GM19023 (cell line): ENCODE measurements at regions not wholly inside any gene's neighbourhood (a gene's known extent, or its start where the extent isn't known, plus 50 kb on each side); places are given as distances from the start of the nearest gene placed in this dataset.
"Not testable (repeated sequence)": the region's sequence is repeated elsewhere in the genome, so short reads cannot be mapped to it uniquely, and the experiment has no call there.

Experiments
- ATAC-seq: cut with Tn5 transposase; IDR thresholded peaks from one replicate; pipeline ENCODE4 v1.9.1; 2021; ENCODE audit warnings: mild to moderate bottlenecking, moderate library complexity; ENCODE audit not compliant: unreplicated experiment

DNA sequence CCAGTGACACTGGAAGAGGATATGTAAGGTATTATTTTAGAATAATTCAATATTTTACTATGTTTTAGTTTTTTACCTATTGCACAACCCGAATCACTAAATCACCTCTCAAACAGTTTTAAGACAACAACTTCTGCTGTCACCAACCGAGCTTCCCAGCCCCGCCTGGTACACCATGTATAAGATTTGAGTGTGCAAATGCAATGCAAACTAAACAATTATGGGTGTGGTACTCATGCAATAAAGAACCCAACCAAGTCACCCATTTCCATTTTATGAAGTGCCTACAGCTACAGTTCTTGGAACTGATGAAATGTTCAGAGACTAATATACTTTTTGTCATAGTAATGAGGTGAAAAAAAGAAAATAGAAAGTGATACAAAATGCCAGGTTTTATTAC, 256.2 kb downstream of the TAFA4 start:
- no peak for ATAC-seq

DNA sequence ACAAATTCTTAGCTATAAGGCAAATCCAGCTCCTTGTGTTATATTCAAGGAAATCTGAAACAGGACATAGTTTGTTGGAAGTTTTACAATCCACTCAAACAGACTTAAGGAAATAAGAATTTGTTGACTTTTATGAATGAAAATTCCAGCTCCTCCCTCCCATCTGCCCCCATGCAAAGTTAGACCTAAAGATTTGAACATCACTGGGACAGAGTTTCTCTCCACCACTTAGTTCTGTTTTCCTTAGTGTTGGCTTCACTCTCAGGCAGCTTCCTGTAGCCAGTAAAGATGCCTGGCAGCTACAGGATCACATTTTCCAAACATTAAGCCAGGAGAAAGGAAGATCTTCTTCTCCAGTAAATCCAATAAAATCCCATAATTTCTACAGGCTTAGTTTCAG, 265.0 kb downstream of the TAFA4 start:
- no peak for ATAC-seq

DNA sequence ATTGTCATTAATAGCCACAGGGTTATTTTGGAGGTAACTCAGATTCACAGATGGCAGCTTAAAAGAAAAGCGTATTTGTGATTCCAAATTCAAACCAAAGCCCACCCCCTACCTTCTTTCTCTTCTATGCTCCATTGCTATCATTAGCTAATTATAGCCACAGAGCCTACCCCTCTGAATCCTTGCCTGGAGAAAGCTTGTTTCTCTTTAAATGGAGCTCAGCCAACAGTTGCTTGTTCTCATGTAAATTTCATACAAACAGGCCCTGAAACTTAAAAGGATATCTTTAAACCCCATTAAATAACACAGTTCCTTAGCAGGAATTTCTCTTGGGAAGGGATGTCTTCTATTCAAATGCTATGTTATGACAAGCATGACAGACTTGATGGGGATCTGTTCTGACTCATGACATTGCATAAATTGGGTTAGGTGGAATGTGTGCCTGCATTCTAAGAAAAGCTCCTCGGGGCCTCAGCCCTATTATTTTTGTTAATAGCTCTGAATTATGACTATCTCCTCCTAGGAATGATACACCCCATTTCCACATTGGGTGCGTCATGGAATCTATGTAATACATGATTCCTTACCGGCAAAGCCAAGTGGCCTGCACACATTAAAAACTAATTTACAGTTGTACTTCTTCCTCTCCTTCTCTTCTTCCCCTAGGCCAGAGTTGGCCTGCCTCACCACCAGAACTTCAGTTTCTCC, 265.8 kb downstream of the TAFA4 start:
- no peak for ATAC-seq

DNA sequence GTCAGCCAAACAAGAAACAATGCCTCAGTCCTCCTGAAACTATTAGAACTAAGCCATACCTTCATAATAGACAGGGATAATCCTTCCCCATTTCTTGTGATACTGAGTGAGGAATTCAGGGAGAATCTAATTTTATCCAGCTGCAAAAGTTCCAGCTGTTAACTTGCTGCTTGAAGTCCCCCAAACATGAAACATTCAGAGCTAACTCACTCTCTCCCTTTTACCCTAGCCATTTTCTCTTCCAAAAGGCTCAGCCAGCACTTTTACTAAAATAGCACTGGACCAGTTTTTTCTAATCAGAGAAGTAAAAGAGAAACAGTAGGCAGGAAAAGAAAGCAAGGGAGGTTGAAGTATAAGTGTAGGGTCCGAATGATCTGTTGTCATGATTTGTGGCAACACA, 268.1 kb downstream of the TAFA4 start:
- ATAC-seq: no peak

DNA sequence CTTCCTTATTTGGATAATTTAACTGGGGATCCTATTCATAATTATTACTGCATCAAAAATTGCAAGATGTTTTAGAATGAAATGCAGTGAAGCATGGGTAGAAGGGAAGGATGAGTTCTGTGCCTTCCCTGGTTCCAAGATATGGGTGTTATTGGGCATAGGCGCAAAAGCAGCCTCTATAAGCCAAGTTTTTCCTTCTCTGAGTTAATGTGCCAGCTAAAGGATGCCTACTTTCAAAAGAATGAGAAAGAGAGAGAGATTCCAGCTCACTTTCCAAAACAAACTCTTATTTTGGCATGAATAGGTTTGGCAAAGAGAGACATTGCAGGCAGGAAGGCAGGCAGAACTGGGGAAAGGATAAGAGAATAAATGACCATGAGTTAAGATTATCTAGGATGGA, 270.2 kb downstream of the TAFA4 start:
- no peak for ATAC-seq

DNA sequence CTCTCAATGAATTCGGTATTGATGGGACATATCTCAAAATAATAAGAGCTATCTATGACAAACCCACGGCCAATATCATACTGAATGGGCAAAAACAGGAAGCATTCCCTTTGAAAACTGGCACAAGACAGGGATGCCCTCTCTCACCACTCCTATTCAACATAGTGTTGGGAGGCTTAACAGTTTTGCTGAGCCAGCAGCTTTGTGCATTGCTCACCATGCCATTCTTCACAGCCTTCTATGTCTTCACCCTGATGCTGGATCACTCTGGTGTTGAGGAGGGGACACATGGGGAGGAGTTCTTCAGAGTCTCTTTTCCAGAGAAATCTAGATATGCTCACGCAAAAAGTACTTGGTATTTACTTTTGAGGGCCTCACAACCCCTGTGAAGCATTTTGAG, 281.7 kb downstream of the TAFA4 start:
- not testable (repeated sequence) for ATAC-seq

DNA sequence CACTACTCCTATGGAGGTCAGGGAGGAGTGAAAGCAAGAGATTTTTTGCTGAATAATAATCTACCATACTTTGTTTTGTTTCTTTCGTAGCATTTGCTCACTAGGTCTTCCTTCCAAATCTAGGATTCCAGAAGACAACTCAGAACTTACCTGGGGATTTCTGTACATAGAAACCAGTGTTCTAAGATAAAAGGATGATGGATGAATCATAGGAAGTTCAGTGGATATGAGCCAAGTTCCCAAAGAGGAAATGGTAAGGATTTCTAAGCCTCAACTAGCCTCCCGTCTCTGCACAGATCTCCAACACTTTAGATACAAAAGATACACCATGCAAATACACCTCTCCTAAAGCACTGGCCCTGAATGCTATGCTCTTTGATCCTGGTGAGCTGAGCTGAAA, 283.9 kb downstream of the TAFA4 start:
- ATAC-seq: no peak

DNA sequence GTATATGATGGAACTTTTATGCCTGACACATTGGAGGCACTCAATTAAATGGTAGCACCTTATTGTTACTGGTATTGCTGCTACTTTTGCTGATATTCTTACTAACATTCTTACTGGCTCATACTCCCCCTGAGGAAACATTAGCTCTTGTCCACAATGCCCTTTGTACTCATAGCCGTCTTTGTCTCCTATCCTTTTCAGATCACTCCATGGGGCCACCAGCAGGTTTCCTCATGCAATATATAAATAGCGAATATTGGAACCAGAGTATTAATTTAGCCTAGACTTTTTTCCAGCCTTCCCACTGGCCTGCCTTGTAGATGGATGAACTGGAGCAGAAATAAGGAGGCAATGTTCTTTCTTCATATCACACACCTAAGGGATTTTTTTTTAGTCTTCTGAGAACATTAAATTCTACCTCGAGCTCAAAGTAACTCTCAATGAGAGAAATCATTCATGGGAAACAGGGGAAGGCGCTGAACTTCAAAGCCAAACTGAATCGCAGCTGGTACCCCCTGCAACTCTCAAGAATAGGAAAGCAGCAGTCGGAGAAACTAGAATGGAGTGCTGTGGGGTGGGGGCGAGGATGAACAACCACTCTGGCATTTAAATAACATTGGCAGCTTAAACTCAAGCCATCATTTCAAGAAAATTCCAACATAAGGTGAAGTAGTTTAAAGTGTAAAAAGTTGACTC, 300.3 kb downstream of the TAFA4 start:
- ATAC-seq: no peak

DNA sequence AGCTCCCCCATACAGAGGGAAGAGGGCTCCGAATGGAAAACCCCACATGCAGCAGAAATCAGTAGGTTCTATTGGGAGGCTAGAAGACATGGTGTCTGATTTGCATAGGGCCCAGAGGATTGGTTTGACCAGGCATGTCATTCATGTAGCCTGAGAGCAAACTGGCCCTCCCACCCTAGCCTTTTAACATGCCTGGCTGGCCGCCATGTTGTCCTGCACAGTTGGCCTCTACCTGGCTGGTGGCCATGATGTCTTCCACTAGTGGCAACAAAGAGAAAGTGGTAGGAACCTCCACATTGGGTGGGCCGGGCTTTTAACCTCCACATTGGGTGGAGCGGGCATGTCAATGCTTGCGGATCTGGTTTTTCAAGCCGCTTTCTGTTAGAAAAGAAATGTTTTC, 312.1 kb downstream of the TAFA4 start:
- no peak for ATAC-seq

DNA sequence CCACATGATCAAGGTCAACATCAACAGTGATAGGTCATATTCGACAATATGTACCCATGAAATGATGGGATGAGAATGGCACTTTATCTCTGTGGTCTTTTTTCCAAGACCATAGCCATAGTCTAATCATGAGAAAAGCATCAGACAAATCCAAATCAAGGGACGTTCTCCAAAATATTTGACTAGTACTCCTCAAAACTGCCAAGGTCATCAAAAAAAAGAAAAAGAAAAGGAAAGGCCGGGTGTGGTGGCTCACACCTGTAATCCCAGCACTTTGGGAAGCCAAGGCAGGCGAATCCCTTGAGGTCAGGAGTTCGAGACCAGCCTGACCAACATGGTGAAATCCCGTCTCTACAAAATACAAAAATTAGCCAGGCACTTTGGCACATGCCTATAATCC, 318.3 kb downstream of the TAFA4 start:
- no peak for ATAC-seq

DNA sequence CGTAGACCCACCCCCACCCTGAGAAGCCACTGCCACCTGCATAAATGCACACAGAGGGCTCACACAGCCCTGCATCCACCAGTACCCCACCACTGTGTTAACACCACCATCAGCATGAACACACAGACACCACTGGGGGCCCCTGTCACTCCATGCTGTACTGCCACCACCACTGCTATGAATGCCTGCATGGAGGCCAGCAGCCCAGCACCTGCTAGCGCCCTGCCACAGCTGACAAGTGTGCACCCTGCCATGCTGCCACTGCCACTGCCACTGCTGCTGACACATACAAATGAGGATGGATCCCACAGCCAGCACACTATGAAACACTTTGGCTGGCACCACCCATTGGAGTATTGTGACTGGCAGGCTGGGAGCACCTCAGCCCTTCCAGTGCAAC, 361.0 kb downstream of the TAFA4 start:
- ATAC-seq: no peak

DNA sequence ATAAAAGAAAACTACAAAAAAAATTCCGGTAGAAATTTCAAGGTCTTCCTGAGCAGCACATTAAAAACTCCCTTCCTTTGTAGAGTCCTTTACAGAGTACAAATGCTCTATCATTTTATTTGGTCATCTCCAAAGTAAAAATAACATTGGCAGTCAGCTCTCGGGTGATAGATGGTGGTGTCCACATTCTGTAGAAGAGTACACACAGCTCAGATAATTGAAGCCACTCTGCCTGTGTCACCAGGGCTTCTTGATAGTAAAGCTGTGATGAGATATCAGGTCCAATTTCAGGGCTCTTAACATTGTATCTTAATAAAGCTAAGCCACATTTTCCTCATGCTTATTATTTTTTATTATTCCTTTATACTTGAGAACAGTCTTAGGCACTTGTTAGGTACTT, 371.6 kb downstream of the TAFA4 start:
- ATAC-seq: no peak

DNA sequence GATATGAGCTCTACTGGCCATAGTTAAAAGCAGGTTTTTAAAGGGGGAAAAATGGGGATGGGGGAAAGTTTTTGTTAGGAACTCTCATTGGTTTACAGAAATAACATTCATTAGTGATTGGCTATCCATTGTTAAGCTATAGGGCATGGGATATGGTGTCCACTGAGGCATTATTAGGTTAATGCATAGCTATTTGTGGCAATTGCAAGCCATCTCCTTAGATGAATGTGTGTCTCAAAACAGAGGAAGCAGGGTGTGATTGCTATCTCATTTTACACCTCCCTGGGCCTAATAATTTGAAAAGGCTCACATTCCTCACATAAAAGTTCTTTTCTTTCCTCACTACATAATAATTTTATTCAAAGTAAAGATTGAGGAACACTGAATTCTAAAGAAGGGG, 396.6 kb downstream of the TAFA4 start:
- ATAC-seq: no peak

DNA sequence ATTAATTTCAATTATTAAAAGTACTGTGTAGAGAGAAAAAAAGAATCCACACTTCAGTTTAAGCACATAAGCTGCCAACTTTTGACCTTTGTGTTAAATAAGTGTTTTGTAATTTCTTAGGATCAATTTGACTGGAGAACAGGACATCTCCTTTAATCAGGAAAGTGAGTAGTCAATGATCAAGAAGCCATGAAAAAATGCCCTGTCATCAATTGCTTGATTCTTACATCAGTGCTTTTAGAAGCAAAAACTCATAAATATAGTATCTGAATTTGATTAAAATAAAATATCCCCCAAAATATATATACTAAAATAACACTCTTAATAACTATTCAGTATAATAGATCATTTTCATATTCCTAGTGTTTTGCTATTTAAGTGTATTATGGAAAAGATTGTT, 409.0 kb downstream of the TAFA4 start:
- ATAC-seq: no peak

DNA sequence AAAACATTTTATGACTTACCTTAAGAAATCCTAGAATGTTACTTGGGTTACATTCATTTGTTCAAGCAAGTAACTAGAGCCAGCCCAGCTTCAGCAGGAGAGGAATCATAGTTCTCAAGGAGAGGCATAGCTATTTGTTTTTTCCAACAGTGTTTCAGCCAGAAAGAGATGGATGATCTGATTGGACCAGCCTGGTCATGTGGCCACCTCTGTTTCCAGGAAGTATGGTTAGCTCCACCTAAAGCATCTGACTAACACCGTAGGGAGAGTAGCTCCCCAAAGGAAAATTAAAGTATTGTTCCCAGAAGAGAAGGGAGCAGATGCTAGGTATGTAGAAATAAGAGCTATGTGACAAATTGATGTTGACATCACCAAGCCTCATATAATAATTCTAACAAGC, 417.1 kb downstream of the TAFA4 start:
- ATAC-seq: no peak

DNA sequence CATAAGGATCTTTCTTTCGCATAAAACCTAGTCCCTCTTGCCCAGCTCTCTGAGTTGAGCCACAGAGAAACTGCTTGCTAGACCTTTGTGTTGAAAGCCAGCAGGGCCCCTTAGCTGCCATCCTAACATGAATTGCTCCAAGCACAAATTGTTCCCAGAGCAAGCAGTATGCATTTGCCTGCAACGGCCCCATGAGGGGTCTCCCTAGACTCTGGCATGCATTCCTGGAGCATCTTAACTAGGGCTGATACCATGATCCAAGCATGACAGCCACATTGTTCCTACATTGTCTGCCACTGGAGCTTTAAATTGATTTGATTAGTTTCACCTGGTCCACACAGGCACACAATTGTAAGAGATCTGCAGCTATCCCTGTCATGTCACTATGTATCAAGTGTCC, 428.1 kb downstream of the TAFA4 start:
- ATAC-seq: no peak

DNA sequence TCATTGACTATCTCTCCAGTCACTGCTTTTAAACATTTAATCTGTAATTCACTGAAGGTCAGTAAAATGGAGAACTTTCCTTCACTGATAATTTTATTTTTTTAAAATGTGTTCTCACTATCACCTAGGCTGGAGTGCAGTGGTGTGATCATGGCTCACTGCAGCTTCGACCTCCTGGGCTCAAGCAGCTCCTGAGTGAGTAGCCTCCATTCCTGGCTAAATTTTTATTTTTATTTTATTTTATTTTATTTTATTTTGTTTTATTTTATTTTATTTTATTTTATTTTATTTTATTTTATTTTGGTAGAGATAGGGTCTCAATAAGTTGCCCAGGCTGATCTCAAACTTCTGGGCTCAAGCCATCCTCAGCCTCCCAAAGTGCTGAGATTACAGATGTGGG, 446.5 kb downstream of the TAFA4 start:
- not testable (repeated sequence) for ATAC-seq

DNA sequence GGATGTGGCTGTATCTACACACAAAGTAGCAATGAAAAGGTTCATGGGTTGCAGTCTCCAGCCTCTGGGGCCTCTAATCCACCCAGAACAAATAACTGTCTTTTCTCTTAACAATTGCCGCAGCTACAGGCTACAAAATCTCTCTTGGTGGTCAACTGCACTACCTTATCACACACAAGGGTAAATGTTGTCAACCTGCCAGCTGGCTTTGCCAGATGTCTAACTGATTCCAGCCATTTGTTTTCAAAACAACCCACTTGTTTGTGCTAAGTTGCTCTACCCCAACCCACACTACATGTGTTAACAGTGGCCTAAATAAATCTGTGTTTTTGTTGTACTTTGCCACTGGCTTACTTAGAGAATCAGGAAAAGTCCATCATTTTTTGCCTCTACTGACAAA, 447.3 kb downstream of the TAFA4 start:
- no peak for ATAC-seq

DNA sequence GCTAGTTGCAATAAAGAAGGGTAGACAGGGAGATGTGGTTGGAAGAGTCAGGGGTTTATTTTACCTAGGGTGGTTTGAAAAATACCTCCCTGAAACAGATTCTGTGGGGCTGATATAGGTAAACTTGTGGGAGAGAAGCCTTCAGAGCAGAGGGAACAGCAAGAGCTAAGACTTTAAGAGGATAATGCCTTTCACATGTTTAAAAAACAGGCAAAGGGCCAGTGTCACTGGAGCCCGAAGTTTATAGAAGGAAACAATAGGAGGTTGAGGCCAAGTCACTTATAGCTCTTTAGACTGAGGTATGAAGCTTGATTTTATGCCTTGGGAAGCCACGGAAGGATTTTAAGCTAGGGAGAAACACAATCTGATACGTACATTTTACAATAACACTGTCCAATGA, 448.7 kb downstream of the TAFA4 start:
- ATAC-seq: no peak

DNA sequence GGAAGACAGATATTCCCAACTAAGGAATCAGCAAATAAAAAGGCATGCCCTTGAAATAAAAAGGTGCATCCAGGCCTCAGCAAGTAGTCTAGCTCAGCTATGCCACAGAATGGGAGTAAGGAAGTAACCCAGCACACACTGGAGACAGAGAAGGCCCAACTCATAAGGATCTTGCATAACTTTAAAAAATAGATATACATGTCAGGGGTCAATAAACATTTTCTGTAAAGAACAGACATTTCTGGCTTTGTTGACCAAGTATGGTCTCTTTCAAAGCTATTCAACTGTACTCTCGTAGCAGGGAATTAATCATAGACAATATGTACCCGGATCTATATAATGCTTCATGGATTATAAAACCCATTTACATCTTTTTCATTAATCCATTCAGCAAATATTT, 449.3 kb downstream of the TAFA4 start:
- no peak for ATAC-seq

DNA sequence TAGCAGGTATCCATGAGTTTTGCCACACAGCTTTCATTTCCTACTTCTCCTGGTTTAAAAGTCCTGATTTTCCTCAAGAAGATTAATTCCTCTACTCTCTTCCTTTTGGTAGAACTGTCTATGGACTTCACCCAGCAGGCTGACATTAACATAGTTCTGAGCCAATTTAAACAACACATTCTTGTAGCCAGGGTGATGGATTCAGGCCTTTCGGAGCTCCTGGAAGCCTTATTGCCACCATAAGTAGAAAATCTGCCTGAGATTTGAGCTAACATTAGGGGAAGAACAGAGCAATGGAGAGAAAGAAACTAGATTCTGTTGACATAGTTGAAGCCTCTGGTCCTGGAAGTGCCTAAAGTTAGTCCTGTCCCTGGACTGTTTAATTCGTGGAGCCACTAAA, 449.8 kb downstream of the TAFA4 start:
- ATAC-seq: no peak

DNA sequence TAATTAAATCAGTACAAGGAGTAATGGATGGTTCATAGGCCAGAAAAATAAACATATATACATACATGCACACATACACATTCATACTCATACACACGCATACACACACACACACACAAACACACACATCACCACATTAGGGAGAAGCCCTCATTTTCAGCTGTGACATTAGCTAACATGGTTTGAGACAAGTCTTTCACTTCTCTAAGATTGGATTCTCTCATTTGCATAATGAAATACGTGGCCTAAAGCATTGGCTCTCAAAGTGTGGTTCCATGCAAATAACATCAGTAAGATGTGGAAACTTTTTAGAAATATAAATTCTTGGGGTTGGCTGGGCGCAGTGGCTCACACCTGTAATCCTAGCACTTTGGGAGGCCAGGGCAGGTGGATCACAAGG, 452.6 kb downstream of the TAFA4 start:
- ATAC-seq: no peak
